ENCODE measurements at regions not wholly inside any gene's neighbourhood (a gene's known extent, or its start where the extent isn't known, plus 50 kb on each side); places are given as distances from the start of the nearest gene placed in this dataset.
"Not testable (repeated sequence)": the region's sequence is repeated elsewhere in the genome, so short reads cannot be mapped to it uniquely, and the experiment has no call there.

DNA sequence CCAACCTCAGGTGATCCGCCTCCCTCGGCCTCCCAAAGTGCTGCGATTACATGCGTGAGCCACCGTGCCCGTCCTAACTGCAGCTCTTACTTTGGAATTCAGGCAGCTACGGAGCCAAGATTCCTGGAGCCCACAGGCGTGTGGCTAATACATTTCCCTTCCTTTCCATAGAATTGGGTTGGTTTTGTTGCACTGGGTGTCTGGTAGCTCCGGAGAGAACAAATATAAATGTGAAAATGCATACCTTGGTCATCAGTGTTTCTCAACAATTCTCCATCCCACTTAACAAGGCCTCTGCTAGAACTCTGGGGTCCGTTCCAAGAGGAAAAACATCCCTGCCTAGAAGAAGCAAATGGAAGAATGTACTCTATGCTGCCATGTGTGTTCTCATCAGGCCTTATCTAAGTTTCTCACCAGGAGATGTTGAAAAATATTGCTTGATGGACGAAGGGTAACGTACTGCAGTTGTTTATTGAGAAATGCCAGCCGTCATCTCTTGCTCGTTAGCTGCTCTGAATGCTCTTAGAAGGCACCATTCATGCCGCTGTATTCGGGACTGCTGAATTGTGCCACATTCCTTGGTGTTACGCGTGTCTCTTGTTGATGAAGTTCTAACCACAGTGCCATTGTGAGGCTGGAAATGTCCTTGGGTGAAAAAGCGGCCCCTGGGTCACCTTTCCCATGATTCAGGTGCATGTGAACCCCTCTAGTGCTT, 50.5 kb upstream of the CD99 start:
- ATAC-seq = no peak
- H3K4me3 Mint-ChIP-seq = no peak overlapping the region
- no peak overlapping the region for H3K27ac Mint-ChIP-seq
- CTCF ChIA-PET = no interaction called here
- H3K27me3 Mint-ChIP-seq = no peaks in the 10 kb centered on the region
- DNase-seq = no peak
- H3K36me3 Mint-ChIP-seq = peaks cover 36% of the 10 kb centered on the region
- H3K4me1 Mint-ChIP-seq = peaks cover 29% of the 10 kb centered on the region
- no peaks in the 10 kb centered on the region for H3K9me3 Mint-ChIP-seq (ENCODE audit: low read depth)

- H3K27ac Mint-ChIP-seq = peak overlapping the region; percentile 35
- H3K9me3 Mint-ChIP-seq (ENCODE audit: low read depth) = no peaks in the 10 kb centered on the region
- H3K27me3 Mint-ChIP-seq = no peaks in the 10 kb centered on the region
- H3K36me3 Mint-ChIP-seq = peaks cover 36% of the 10 kb centered on the region
- peak; percentile 73 for DNase-seq
- ATAC-seq = peak; percentile 77
- H3K4me3 Mint-ChIP-seq = no peak overlapping the region
- CTCF ChIA-PET = no interaction called here
- H3K4me1 Mint-ChIP-seq = peaks cover 29% of the 10 kb centered on the region
These were observed 52.8 kb upstream of the CD99 start for GRCh38 chrX:2638279-2638678.

DNA sequence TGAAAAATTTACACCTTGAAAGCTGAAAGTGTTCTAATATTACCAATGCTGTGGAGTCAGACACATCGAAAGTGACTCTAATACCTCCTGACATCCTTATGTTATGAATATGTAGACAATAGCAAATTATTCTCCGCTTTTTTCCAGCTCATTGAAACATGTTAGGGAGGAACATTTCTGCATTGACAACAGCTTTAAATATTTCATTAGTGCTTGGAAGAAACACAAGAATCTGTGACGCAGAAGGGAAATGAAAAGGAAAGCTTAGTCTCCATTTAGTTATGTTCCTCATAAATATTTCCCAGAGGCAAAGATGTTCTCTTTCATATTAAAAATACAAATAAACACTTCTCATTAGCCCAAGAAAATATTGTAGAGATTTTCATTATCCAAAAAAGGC, 55.8 kb upstream of the CD99 start:
- ATAC-seq = no peak
- no peak for DNase-seq
- Mint-ChIP-seq H3K36me3 (peaks cover 58% of the 10 kb centered on the region), H3K9me3 (ENCODE audit: low read depth) (peaks cover 21% of the 10 kb centered on the region), H3K27me3 (no peaks in the 10 kb centered on the region), H3K4me3 (no peak overlapping the region), H3K4me1 (peaks cover 41% of the 10 kb centered on the region), H3K27ac (no peak overlapping the region)
- CTCF ChIA-PET = no interaction called here

DNA sequence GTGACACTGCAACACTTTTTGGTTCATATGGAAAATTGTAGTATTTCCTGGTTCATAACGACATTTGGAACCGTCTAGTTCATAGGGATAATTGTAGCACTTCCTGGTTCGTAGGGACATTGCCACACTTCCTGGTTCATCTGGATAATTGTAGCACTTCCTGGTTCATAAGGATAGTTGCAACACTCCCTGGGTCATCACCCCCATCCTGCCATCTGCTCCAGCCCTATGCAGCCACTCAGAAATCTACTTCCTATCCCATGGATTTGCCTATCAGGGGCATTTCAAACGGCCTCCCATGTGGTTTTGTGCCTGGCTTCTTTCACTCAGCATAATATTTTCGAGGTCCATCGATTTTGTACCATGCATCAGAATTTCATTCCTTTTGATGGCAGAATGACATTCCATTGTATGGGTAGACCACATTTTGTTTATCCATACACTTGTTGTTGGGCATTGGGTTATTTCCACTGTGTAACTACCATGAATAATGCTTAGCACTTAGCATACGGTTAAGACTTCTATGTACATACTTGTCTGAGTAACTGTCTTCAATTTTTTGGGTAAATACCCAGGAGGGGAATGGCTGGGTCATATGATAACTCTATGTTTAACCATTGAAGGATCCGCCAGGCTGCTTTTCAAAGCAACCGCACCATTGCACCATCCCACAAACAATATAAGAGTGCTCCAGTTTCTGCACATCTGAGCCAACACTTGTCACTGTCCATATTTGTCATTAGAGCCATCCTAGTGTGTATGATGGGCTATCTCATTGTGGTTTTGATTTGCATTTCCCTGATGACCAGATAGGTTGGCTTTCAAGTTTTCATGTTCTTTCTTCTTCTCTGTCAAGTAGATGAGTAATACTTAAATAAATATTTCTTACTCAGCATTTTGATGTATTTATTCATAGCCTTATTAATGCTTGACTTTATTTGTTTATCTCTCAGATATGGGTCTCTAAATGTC, 58.3 kb upstream of the CD99 start:
- H3K4me1 Mint-ChIP-seq = peaks cover 51% of the 10 kb centered on the region
- no peak for ATAC-seq
- H3K4me3 Mint-ChIP-seq = no peak overlapping the region
- H3K27ac Mint-ChIP-seq = peak overlapping the region; percentile 68
- DNase-seq = no peak
- CTCF ChIA-PET = no interaction called here
- H3K9me3 Mint-ChIP-seq (ENCODE audit: low read depth) = peaks cover 38% of the 10 kb centered on the region
- no peaks in the 10 kb centered on the region for H3K27me3 Mint-ChIP-seq
- H3K36me3 Mint-ChIP-seq = peaks cover 64% of the 10 kb centered on the region

- CTCF ChIA-PET = no interaction called here
- Mint-ChIP-seq H3K27me3 (no peaks in the 10 kb centered on the region), H3K4me1 (peaks cover 56% of the 10 kb centered on the region), H3K4me3 (no peak overlapping the region), H3K27ac (peak overlapping the region; percentile 93), H3K36me3 (peaks cover 65% of the 10 kb centered on the region), H3K9me3 (ENCODE audit: low read depth) (peaks cover 38% of the 10 kb centered on the region)
- ATAC-seq (no peak), DNase-seq (no peak)
These were observed 59.2 kb upstream of the CD99 start for GRCh38 chrX:2631743-2632532.

GRCh38 chrX:2630935-2631742, 60.0 kb upstream of the CD99 start:
- peak overlapping the region; percentile 93 for H3K27ac Mint-ChIP-seq
- H3K4me1 Mint-ChIP-seq = peaks cover 56% of the 10 kb centered on the region
- CTCF ChIA-PET, ATAC-seq, H3K27me3 Mint-ChIP-seq: not testable (repeated sequence)
- peak; percentile 65 for DNase-seq
- peaks cover 67% of the 10 kb centered on the region for H3K36me3 Mint-ChIP-seq
- peaks cover 38% of the 10 kb centered on the region for H3K9me3 Mint-ChIP-seq (ENCODE audit: low read depth)
- peak overlapping the region; percentile 46 for H3K4me3 Mint-ChIP-seq

- peaks cover 56% of the 10 kb centered on the region for H3K4me1 Mint-ChIP-seq
- not testable (repeated sequence) for H3K27me3 Mint-ChIP-seq, ATAC-seq
These were observed 60.8 kb upstream of the CD99 start for GRCh38 chrX:2630008-2630934.

GRCh38 chrX:2629316-2630007, 61.6 kb upstream of the CD99 start:
- peaks cover 56% of the 10 kb centered on the region for H3K4me1 Mint-ChIP-seq
- H3K4me3 Mint-ChIP-seq = peak overlapping the region; percentile 46
- DNase-seq (no peak), ATAC-seq (peak; percentile 14)
- CTCF ChIA-PET = no interaction called here
- H3K9me3 Mint-ChIP-seq (ENCODE audit: low read depth) = peaks cover 38% of the 10 kb centered on the region
- H3K27ac Mint-ChIP-seq = peak overlapping the region; percentile 93
- no peaks in the 10 kb centered on the region for H3K27me3 Mint-ChIP-seq
- peaks cover 75% of the 10 kb centered on the region for H3K36me3 Mint-ChIP-seq

More at GRCh38 chrX:2630008-2630934, 60.8 kb upstream of the CD99 start:
- Mint-ChIP-seq H3K4me3 (peak overlapping the region; percentile 46), H3K27ac (peak overlapping the region; percentile 93), H3K36me3 (peaks cover 70% of the 10 kb centered on the region), H3K9me3 (ENCODE audit: low read depth) (peaks cover 38% of the 10 kb centered on the region)
- CTCF ChIA-PET = not testable (repeated sequence)
- peak; percentile 75 for DNase-seq

GRCh38 chrX:2628751-2629315, 62.3 kb upstream of the CD99 start:
- Mint-ChIP-seq H3K27ac (peak overlapping the region; percentile 93), H3K36me3 (peaks cover 78% of the 10 kb centered on the region), H3K27me3 (no peaks in the 10 kb centered on the region), H3K4me1 (peaks cover 56% of the 10 kb centered on the region), H3K9me3 (ENCODE audit: low read depth) (peaks cover 38% of the 10 kb centered on the region), H3K4me3 (peak overlapping the region; percentile 46)
- CTCF ChIA-PET = no interaction called here
- peak; percentile 65 for DNase-seq
- ATAC-seq = peak; percentile 50

DNA sequence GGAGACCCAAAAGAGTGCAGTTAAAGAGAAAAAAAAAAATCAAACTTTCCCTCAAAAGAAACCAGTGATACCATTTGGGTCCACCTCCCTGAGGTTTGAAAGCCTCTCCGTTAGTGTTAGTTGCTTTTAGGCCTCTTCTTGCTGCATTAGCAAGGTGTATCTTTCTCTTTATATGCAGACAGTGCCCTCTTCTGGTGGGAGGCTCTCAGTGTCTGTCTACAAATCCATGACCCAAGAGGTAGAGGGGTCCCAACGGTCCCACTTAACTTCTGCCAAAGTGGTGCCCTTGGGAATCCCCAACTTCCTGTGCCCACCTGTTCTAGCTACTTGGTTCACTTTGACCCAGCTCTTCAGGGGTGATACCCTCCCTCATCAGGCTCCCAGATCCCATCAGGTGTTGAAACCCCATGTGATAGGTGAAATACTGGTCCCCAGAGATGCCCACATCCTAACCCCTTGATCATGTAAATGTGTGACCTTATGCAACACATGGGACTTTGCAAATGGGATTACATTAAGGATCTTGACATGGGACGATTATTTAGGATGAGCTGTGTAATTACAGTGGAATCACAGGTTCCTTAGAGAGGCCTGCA, 63.7 kb upstream of the CD99 start:
- H3K27me3 Mint-ChIP-seq = no peaks in the 10 kb centered on the region
- H3K36me3 Mint-ChIP-seq = peaks cover 80% of the 10 kb centered on the region

DNA sequence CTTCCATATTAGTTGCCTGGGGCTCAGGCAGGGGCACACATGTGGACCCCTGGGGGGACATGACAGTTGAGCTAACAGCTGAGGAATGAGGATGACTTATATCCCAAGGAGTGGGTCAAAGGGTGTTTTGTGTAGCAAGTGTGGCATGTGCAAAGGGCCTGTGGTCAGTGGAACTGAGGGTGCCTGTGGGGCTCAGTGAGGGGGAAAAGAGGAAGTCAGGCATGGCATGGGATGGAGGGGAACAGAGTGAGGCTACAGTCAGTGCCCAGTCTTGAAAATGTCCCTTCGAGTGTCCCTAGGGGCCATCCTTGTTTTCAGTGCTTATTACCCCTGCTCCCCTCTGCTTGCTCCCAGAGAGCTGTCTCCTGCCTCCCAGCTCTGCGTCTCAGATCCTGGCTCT, 64.3 kb upstream of the CD99 start:
- H3K4me1 Mint-ChIP-seq = peaks cover 45% of the 10 kb centered on the region
- no peaks in the 10 kb centered on the region for H3K27me3 Mint-ChIP-seq
- H3K4me3 Mint-ChIP-seq = no peak overlapping the region
- peaks cover 30% of the 10 kb centered on the region for H3K9me3 Mint-ChIP-seq (ENCODE audit: low read depth)
- H3K27ac Mint-ChIP-seq = no peak overlapping the region
- CTCF ChIA-PET = no interaction called here
- DNase-seq (no peak), ATAC-seq (no peak)
- H3K36me3 Mint-ChIP-seq = peaks cover 77% of the 10 kb centered on the region

More for the DNA sequence above, 63.7 kb upstream of the CD99 start:
- Mint-ChIP-seq H3K27ac (peak overlapping the region; percentile 63), H3K4me1 (peaks cover 50% of the 10 kb centered on the region), H3K4me3 (no peak overlapping the region), H3K9me3 (ENCODE audit: low read depth) (peaks cover 35% of the 10 kb centered on the region)
- DNase-seq (peak; percentile 73), ATAC-seq (peak; percentile 56)
- CTCF ChIA-PET = no interaction called here

Data from activated CD8-positive, alpha-beta memory T cell treated with anti-CD3 and anti-CD28 coated beads, Interleukin-2, amount 10 ng/mL, durations not matched to agents 7 days and 5 days (primary cell).